Calu3 (cell line): ENCODE measurements at regions not wholly inside any gene's neighbourhood (a gene's known extent, or its start where the extent isn't known, plus 50 kb on each side); places are given as distances from the start of the nearest gene placed in this dataset.

Source experiments
- BruUV-seq: library from RNA; stranded (reverse); fragments of 400-500 nt; replicated peaks from 2 replicates; lab custom pipeline; 2021; lab: Mats Ljungman, UMichigan
- CTCF ChIA-PET: fragments of 300-600 bp; sonication (Branson Sonifier 250); formaldehyde crosslinking; loops from one replicate; lab custom pipeline; 2022; ENCODE audit warnings: antibody characterized with exemption; lab: Charles Lee
- DNase-seq: peaks from one replicate; pipeline ENCODE4 v3.0.0; 2022
- H3K27ac Mint-ChIP-seq: one replicate; pipeline ENCODE4 v1.8.0; 2022; ENCODE audit warnings: mixed read lengths; ENCODE audit not compliant: unreplicated experiment
- H3K27me3 Mint-ChIP-seq: one replicate; pipeline ENCODE4 v1.8.0; 2022; ENCODE audit warnings: mixed read lengths; ENCODE audit not compliant: unreplicated experiment
- H3K36me3 Mint-ChIP-seq: one replicate; pipeline ENCODE4 v1.8.0; 2022; ENCODE audit warnings: mild to moderate bottlenecking, moderate library complexity, mixed read lengths; ENCODE audit not compliant: insufficient read depth, unreplicated experiment
- H3K4me1 Mint-ChIP-seq: one replicate; pipeline ENCODE4 v1.8.0; 2022; ENCODE audit warnings: mild to moderate bottlenecking, low read depth, mixed read lengths; ENCODE audit not compliant: unreplicated experiment
- H3K4me3 Mint-ChIP-seq: one replicate; pipeline ENCODE4 v1.8.0; 2022; ENCODE audit warnings: mild to moderate bottlenecking, low read depth, moderate library complexity, mixed read lengths; ENCODE audit not compliant: unreplicated experiment
- H3K9me3 Mint-ChIP-seq: one replicate; pipeline ENCODE4 v1.8.0; 2022; ENCODE audit warnings: low read depth, mixed read lengths; ENCODE audit not compliant: unreplicated experiment
- CTCF ChIP-seq: fragments of 200-600 bp; IDR thresholded peaks from one replicate; pipeline ENCODE4 v1.8.0; 2022; ENCODE audit warnings: antibody characterized with exemption; ENCODE audit not compliant: unreplicated experiment
- intact Hi-C: fragments of 100-400 bp; cut with micrococcal nuclease; formaldehyde crosslinking; loops from one replicate; pipeline ENCODE4 v1.10.0; 2022; ENCODE audit not compliant: unreplicated experiment

DNA sequence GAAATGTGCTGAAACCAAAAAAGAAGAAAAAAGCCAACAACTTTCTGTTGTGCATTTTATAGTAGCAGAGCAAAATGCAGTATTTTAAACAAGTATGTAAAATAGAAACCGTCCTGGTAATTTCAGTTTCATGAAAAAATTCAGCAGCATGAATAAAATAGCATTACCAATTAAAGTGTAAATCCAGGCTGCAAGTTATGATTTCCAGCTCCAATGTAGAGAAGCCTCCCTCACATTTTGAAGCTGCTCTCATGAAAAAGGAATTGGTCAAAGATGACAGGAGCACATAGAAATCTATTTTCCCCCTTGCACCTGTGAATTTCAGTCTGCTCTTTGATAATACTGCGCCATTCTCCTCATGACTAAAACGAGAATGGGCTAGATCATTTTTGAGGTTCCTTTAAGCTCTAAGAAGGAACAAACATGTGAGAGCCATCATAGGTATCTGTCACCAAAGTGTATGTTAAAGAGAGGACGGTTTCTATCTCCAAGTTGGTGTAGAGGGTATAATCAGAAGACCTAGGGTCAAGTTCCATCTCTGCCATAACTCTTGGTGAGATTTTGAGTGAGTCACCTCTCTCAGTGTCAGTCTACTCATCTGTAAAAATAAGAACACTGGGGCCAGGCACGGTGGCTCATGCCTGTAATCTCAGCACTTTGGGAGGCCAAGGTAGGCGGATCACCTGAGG lies 107.5 kb downstream of the MTPAP start:
- Mint-ChIP-seq H3K27ac (no peak overlapping the region), H3K4me3 (no peak overlapping the region), H3K27me3 (no peaks in the 10 kb centered on the region), H3K9me3 (no peaks in the 10 kb centered on the region), H3K36me3 (no peaks in the 10 kb centered on the region), H3K4me1 (no peaks in the 10 kb centered on the region)
- CTCF ChIA-PET: interaction anchor here (0.6 to 1.6 kb wide), 6 partner anchors 10 to 623 kb away, joined by 3 to 15 read pairs (median 5); no protein-coding TSS in a partner anchor
- intact Hi-C loops: loop anchor here (5.0 kb wide), 1 partner anchor 244 kb away; no protein-coding TSS in a partner anchor
- BruUV-seq: no TSS peak
- no peak for TF ChIP-seq CTCF
- no peak for DNase-seq

DNA sequence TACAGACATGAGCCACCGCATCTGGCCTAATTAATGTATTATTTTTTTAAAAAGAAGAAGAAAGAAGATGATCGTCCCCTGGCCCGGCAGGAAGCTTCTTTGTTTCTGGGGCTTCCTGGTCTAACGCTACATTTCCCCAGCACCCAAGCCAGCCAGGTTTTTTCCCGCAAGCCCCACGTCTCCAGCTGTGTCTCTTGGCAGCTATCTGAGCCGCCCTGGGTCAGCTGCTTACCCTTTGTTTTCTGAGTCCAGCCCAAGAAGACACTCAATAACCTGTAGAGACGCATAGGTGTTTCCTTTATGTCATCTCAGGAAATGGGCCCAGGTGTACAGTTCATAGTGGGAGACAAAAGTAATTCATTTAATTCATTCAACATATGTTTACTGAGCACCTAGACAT lies 110.2 kb downstream of the MTPAP start:
- H3K27me3 Mint-ChIP-seq: no peaks in the 10 kb centered on the region
- no peaks in the 10 kb centered on the region for H3K36me3 Mint-ChIP-seq
- CTCF ChIA-PET: no interaction called here
- TF ChIP-seq CTCF: no peak
- H3K4me1 Mint-ChIP-seq: no peaks in the 10 kb centered on the region
- intact Hi-C loops: no loop called here
- no peak overlapping the region for H3K27ac Mint-ChIP-seq
- BruUV-seq: no TSS peak
- no peak for DNase-seq
- no peaks in the 10 kb centered on the region for H3K9me3 Mint-ChIP-seq
- no peak overlapping the region for H3K4me3 Mint-ChIP-seq

DNA sequence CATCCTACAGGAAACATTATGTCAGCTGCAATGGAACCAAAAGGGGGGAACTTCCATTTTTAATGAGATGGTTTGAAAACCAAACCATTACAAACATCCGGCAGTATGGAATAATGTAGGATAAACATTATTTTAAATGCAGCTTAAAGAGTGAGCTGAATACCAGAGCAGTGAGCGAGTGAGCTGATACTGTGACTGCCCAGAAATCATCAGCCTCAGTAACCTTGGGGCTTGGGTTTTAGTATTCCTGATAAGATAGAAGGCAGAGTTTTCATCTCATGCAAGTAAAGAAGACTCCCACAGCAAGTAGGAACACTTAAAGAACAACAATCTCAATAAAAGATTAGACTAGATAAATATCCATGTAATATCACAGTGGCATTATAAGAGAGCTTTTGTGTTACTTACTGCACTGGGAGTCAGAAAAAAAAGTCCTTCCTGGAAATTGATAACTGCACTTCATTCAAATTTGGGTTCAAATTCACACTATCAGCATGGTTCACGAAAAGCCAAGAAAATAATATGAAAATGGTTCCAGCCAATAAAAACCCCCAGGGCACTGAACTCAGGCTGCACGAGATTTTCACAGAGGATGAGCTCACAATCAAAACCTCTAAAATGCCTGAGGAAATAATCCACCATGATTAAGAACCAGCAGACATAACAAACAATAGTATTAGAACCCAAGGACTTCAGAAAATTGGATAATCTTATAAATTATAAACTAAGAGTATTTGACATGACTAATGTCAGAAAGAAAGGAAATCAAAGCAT lies 115.7 kb downstream of the MTPAP start:
- no peak overlapping the region for H3K4me3 Mint-ChIP-seq
- H3K27ac Mint-ChIP-seq: no peak overlapping the region
- no peaks in the 10 kb centered on the region for H3K9me3 Mint-ChIP-seq
- TF ChIP-seq CTCF: no peak
- CTCF ChIA-PET: interaction anchor here (0.8 kb wide), 1 partner anchor 25 kb away, joined by 3 read pairs; no protein-coding TSS in a partner anchor
- DNase-seq: no peak
- H3K36me3 Mint-ChIP-seq: no peaks in the 10 kb centered on the region
- intact Hi-C loops: no loop called here
- H3K4me1 Mint-ChIP-seq: peaks cover 13% of the 10 kb centered on the region
- H3K27me3 Mint-ChIP-seq: no peaks in the 10 kb centered on the region
- BruUV-seq: no TSS peak

GRCh38 chr10:30231709-30232108 lies 117.4 kb downstream of the MTPAP start:
- Mint-ChIP-seq H3K27me3 (no peaks in the 10 kb centered on the region), H3K4me3 (no peak overlapping the region), H3K4me1 (peaks cover 13% of the 10 kb centered on the region), H3K27ac (peak overlapping the region; percentile 0), H3K9me3 (no peaks in the 10 kb centered on the region), H3K36me3 (no peaks in the 10 kb centered on the region)
- TF ChIP-seq CTCF: no peak
- intact Hi-C loops: no loop called here
- DNase-seq: no peak
- CTCF ChIA-PET: interaction anchor here (0.9 to 1.1 kb wide), 2 partner anchors 9 to 20 kb away, joined by 3 to 8 read pairs; no protein-coding TSS in a partner anchor
- BruUV-seq: no TSS peak
